22Rv1 (cell line): ENCODE measurements at regions not wholly inside any gene's neighbourhood (a gene's known extent, or its start where the extent isn't known, plus 50 kb on each side); places are given as distances from the start of the nearest gene placed in this dataset.

Experiments used
- CTCF ChIP-seq: fragments of 450-650 bp; IDR thresholded peaks from 2 replicates; pipeline ENCODE4 v1.5.1; 2017; ENCODE audit warnings: mild to moderate bottlenecking
- ZFX ChIP-seq: fragments of 450-650 bp; IDR thresholded peaks from 2 replicates; pipeline ENCODE4 v1.6.1; 2017; ENCODE audit warnings: antibody characterized with exemption, borderline replicate concordance

- TF ChIP-seq CTCF (no peak), ZFX (no peak)
Observed at GRCh38 chr9:21584890-21585289, 102.8 kb upstream of the IFNE start.
